CD4-positive, alpha-beta T cell treated with Interleukin-4 for 4 hours (primary cell): ENCODE measurements at regions not wholly inside any gene's neighbourhood (a gene's known extent, or its start where the extent isn't known, plus 50 kb on each side); places are given as distances from the start of the nearest gene placed in this dataset.
"Not testable (repeated sequence)": the region's sequence is repeated elsewhere in the genome, so short reads cannot be mapped to it uniquely, and the experiment has no call there.

Experiments used
- DNase-seq: peaks from one replicate; pipeline ENCODE4 v3.0.0-alpha.2; 2020

DNA sequence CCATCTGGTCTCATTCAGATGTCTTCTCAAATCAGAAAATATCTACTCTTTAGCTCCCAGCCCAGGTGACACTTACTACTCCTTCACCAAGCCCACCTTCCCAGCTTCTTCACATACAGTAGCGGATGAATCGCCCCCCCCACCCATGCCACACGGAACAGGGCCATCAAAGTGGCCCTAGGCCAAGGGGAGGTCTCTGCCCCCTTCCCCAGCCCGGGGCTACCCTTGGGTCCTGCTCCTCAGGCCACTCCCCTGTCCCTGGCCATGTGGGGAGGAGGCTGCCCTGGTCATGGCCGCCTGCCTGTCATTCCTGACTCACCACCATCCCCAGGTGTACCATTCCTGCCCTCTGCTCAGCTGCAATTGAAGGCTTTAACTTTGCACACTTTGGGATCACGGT, 142.8 kb downstream of the NECTIN1 start:
- no peak for DNase-seq

DNA sequence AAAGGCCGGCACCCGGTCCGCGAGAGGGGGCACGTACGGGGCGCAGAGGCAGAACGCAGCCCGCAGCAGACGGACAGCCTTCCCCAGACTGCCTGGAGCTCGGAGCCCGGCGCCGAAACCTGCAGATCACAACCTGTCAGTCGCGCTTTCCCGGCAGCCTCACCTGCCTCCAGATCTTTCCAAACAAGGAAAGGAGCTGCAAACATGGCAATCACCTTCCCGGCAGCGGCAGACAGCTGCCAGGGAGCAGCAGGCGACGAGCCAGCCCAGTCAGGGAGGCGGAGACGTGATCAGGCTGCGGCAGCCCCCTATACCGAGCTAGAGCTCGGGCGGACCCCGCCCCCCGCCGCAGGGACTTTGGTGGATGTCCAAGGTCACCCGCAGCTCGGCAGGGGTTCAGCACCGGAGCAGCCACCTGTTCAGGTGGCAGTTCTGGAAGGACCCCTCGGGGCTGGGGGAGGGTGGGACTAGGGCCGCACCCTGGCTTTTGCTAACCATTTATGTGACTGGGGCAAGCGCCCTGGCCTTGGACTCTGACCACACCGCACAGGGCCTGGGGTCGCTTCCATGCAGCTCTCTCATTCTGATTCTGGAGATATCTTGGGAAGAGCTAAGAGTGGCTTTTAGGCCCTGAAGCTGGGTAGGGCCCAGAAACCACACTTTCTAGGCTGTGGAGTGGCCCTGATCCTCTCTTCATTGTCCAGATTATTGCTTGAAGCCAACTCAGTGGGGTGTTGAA, 143.8 kb downstream of the NECTIN1 start:
- no peak for DNase-seq

DNA sequence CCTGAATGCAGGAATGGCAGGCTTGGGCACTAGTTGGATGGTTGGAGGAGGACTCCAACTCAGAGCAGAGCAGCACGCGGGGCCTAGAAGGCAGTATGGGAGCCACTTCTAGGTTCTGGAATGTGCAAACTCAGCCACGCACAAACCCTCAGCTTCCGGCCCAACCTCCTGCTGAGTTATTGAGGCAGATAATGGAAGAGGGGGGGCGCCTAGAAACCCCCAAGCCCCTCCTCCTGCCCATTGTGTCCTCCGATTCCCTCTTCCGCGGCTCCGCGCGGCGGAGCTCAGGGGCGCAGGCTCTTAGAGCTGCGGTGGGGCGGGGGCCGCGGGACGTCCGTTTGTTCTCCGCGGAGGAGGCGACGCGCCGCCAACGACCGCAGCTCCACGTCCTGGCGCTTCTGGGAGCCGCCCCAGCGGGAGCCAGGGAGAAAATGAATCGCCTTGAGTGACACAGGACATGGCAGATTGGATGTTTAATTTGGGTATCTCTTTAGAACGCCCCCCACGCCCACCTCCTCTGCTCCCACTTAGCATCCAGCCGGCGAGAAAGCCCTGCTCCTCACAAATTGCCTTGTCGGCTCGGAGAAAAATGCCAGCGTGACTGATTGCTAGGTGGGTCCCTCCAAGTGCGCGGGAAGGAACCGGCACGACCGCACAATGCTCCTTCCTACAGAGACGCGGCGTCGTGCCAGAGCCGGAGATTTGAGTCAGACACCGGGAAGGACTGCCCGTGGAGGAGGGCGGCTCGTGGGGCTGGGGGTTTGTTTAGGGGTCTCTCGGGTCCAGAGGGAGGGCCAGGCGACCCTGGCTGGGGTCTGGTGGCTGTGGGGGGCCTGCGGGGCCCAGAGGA, 144.6 kb downstream of the NECTIN1 start:
- DNase-seq, result no peak

DNA sequence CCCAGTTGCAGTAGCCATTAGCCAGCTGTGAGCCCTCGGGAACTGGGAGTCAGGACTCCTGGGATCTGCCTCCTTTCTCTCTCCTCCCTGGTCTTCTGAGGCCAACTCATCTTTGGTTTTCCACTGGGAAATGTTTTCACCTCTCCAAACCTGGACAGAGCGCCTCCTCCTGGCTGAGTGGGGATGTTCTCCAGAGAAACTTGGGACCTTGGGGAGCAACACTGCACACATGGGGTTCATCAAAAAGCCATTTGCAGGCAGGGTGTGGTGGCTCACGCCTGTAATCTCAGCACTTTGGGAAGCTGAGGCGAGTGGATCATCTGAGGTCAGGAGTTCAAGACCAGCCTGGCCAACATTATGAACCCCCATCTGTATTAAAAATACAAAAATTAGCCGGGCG, 145.4 kb downstream of the NECTIN1 start:
- no peak for DNase-seq

- not testable (repeated sequence) for DNase-seq
These were observed 147.6 kb downstream of the NECTIN1 start for GRCh38 chr11:119581396-119581795.

DNA sequence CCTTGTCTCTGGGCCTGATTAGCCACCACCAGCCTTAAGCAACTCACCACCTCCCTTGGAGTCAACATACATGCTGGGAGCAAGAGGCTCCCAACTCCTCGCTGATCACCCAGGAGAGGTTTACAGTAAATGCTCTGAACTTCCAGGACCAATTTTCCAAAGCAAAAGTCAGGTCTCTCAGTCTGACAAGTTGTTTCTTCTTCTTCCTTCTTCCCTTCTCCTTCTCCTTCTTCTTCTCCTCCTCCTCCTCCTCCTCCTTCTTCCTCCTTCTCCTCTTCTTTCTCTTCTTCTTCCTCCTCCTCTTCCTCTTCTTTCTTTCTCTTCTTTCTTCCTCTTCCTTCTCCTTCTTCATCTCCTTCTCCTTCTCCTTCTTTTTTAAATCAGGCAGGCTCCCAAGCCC, 148.2 kb downstream of the NECTIN1 start:
- DNase-seq, result no peak

DNA sequence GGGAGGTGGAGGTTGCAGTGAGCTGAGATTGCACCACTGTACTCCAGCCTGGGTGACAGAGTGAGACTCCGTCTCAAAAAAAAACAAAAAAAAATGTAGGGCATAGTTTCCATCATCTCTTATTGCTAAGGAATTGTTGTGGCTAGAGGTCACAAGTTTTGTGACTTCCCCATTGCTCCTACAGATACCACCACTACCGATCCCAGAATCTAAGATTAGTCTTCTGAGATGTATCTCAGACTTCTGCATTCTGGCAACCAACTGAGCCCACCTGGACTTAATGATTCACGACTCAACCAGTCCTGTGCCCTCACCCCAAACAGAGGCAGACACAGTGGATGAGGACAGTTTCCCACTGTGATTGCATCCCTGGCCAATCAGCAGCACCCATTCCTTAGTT, 148.9 kb downstream of the NECTIN1 start:
- no peak for DNase-seq

- DNase-seq, result no peak
These were observed 150.3 kb downstream of the NECTIN1 start for GRCh38 chr11:119578521-119579191.

- no peak for DNase-seq
These were observed 150.9 kb upstream of the THY1 start for GRCh38 chr11:119573858-119574257.

DNA sequence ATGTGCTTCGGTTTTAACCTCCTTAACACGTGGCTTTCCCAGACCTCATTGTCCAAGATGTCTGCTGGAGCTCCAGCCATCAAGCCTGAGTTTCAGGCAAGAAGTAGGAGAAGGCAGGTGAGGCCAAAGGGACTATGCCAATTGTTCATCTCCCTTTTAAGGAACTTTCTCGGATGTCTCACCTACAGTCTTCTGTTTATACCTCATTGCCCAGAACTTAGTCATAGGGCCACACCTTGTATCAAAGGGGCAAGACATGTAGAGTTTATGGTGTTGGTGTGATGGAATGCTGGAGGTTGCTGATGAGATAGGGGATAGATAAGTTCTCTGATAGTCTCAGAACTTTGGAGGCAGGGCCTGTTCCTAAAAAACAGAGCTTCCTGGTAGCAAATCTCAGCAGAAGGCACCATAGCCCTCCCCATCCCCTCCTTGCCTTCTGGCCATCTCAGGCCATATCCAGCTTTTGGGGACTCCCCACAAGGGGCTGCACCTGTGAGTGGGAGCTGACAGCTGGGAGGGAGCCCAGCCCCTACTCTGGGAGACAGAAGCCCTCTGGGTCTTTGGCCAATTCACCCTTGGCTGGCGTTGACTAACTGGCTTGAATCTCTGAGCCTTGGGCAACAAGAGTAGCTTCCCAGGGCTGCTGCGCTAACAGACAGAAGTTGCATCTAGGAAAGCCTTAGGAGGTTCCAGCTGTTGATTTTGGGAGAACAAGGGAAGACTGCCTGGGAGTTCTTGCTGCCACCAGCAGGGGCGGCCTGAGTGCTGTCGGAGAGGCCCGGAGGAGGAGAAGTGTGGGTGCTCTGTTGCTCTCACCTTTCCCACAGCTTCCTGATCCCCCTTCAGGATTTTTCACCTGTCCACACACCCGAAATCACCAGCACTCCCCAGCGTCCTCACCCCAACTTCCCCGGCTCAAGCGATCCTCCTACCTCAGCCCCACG, 149.8 kb upstream of the THY1 start:
- no peak for DNase-seq

GRCh38 chr11:119571311-119571710, 148.3 kb upstream of the THY1 start:
- no peak for DNase-seq

DNA sequence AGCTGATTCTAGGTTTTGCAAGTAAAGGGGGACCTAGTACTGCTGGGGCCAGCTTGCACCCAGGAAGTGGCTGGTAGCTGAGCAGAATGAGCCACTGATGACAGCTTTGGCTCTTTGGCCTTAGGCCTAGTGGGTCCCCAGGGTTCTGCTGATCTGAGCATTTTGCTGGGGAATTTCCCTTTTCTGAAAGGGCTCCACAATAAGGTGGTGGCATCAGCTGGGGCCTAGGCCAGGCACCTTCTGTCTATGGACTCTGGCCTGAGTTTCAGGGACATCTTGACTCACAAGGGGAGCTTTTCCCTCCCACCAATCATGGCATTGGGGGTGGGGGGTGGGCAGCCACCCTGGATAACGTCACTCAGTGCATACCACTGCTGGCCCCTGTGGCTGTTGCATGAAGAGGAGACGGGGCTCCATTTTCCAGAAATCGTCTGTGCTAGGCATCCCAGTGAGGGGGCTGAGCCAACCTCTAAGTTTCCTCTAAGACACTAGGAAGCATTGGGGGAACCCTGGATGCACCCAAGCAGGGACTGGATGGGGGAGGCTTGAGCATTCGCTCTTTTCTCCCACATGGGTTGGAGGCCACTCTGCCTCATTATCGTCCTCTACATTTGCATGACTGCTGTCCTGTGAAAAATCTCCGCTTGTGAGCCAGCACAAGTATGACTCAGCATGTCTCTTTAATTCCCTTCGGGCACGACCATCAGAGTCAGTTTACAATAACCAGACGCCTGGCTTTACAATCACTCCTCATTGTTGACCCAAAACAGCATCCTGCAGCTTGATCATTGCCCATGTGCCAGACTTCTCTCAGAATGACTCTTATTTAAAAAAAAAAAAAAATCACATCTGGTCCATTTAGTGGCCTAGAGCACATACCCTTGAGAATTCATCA, 145.0 kb upstream of the THY1 start:
- no peak for DNase-seq

GRCh38 chr11:119566319-119566718, 143.3 kb upstream of the THY1 start:
- DNase-seq, result no peak

- not testable (repeated sequence) for DNase-seq
These were observed 142.7 kb upstream of the THY1 start for GRCh38 chr11:119565693-119566092.

DNA sequence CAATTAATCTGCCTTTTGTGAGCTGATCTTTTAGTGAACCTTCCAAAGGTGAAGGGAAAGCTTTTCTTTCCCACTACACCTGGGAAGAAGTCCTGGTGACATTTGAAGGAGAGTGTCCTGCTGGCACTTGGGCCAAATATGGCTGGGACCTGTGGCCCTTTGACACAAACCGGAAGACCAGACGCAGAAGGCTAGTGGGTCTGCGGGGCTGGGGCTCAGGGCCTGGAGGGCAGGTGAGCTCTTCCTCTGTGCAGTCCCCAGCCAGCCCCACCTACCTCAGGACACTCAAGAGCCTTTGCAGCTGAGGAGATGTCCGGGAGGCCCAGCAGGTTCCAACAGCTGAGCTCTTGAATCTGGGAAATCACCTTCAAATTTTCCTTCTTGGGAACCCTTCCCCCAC, 138.0 kb upstream of the THY1 start:
- DNase-seq, result no peak

DNA sequence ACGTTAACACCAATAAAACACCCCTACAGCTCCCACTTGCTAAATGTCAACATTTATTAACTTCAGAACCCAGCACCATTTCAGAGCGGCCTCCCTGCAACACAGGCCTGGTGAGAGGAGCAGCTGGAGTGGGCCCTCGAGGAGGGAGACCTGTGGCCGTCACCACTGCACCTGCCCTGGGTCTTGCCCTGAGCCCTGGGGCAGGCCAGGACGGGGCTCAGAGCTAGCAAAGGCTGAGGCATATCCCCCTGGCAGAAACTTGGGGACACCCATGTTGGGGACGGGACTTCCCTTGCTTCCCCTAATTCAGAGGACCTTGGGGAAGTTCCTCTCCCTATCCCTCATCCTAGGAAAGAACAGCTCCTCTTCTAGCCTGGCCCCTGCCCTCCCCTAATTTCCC, 137.3 kb upstream of the THY1 start:
- DNase-seq, result no peak

DNA sequence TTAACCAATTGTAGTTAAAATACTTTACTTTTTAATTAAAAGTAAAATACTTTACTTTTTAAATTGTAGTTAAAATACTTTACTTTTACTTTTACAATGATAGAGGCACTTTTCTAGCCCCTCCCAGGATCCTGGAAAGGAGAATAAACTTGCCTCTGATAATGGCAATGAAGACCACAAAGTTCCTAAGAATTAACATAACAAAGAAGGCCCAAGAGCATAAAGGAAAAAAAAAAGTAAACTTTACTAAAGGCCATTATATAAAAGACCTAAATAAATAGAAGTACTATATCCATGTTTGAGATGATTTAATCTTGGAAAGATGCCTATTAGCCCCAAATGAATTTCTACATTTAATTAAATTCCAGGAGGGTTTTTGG, 129.1 kb upstream of the THY1 start:
- no peak for DNase-seq

DNA sequence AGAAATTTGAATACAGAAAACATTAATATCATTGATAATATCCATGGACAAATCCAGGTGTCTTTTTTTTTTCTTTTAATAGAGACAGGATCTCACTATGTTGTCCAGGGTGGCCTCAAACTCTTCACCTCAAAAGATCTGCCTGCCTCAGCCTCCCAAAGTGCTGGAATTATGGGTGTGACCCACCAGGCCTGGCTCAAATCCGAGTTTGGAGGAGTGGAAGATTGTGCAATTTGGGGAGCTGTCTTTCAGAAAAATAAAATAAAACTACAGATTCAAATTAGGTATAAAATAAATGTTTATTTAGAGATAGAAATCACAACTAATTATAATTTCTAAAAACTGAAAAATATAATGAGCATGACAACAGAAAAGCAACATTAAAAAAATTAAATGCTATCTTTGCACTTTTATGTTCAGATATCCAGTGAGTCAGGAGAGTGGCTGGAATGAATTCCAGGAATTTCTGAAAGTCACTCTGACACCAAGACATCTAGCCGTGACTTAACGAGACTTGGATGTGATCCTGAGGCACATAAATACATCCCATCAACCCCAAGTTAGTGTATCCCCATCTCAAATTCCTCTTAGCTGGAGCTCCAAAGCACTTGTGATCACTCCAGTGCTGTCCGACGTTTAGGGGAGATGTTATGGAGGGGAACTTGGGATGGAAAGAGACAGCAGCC, 128.6 kb upstream of the THY1 start:
- DNase-seq, result no peak

GRCh38 chr11:119550053-119550752, 127.2 kb upstream of the THY1 start:
- no peak for DNase-seq

GRCh38 chr11:119547511-119547910, 124.5 kb upstream of the THY1 start:
- no peak for DNase-seq
